ENCODE measurements at regions not wholly inside any gene's neighbourhood (a gene's known extent, or its start where the extent isn't known, plus 50 kb on each side); places are given as distances from the start of the nearest gene placed in this dataset.
"Not testable (repeated sequence)": the region's sequence is repeated elsewhere in the genome, so short reads cannot be mapped to it uniquely, and the experiment has no call there.

GRCh38 chr11:121358760-121359159 is 66.2 kb downstream of the SC5D start:
- no peaks in the 10 kb centered on the region for H3K9me3 Mint-ChIP-seq (ENCODE audit: low read depth)

GRCh38 chr11:121359591-121359990 is 67.0 kb downstream of the SC5D start:
- H3K4me1 Mint-ChIP-seq: no peaks in the 10 kb centered on the region
- H3K4me3 Mint-ChIP-seq: no peak overlapping the region
- CTCF ChIA-PET: interaction anchor here (1.6 kb wide), 1 partner anchor 14 kb away, joined by 4 read pairs; no protein-coding TSS in a partner anchor
- H3K27ac Mint-ChIP-seq: no peak overlapping the region
- peaks cover 5% of the 10 kb centered on the region for H3K27me3 Mint-ChIP-seq
- DNase-seq: no peak
- H3K9me3 Mint-ChIP-seq (ENCODE audit: low read depth): no peaks in the 10 kb centered on the region
- H3K36me3 Mint-ChIP-seq: no peaks in the 10 kb centered on the region
- no peak for ATAC-seq

More at GRCh38 chr11:121358760-121359159, 66.2 kb downstream of the SC5D start:
- no peak overlapping the region for H3K27ac Mint-ChIP-seq
- no peak overlapping the region for H3K4me3 Mint-ChIP-seq
- DNase-seq (no peak), ATAC-seq (no peak)
- CTCF ChIA-PET: interaction anchor here (1.6 kb wide), 1 partner anchor 15 kb away, joined by 4 read pairs; no protein-coding TSS in a partner anchor
- peaks cover 5% of the 10 kb centered on the region for H3K27me3 Mint-ChIP-seq
- H3K4me1 Mint-ChIP-seq: no peaks in the 10 kb centered on the region
- H3K36me3 Mint-ChIP-seq: no peaks in the 10 kb centered on the region

DNA sequence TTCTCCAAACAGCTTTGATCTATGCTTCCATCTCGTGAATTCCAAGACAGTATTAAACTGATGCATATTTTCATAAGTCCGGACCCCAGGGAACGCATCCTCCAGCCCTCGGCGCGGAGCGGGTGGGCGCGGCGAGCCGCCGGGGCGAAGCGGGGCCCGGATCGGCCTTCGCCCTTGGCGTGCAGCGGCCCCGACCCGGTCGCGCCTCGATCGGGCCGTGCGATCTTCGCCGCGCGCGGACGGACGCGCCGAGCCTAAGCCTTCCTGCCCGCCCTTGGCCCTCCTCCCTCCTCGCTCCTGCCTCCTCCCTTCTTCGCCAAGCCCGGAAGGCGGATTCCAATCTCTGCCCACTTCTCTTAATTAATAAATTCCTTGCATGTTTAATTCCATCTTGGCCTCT is 70.4 kb downstream of the SC5D start:
- H3K4me3 Mint-ChIP-seq; H3K9me3 Mint-ChIP-seq (ENCODE audit: low read depth); H3K27me3 Mint-ChIP-seq; ATAC-seq; DNase-seq; H3K27ac Mint-ChIP-seq; H3K36me3 Mint-ChIP-seq; CTCF ChIA-PET: not testable (repeated sequence)
- peaks cover 10% of the 10 kb centered on the region for H3K4me1 Mint-ChIP-seq

DNA sequence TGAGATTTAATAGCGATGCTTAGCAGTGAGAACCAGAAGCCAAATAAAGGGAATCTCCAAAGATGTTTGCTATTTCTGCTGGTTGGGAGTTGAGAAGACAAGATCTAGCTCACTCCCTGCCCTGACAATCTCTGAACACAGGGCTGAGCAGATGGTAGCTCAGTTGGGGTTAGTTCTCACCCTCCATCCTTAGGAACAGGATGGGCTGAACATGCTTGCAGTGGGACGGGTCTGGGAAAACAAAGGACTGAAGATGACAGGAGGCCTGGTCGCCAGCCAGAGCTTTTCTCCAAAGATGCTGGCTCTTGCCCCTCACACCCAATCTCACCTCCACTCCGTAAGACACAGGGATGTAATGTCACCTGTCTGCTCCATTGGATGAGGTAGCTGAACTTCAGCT is 72.7 kb downstream of the SC5D start:
- Mint-ChIP-seq H3K27ac (no peak overlapping the region), H3K27me3 (no peaks in the 10 kb centered on the region), H3K9me3 (ENCODE audit: low read depth) (no peaks in the 10 kb centered on the region), H3K36me3 (no peaks in the 10 kb centered on the region), H3K4me1 (peaks cover 17% of the 10 kb centered on the region), H3K4me3 (no peak overlapping the region)
- ATAC-seq: no peak
- no peak for DNase-seq
- CTCF ChIA-PET: no interaction called here

- Mint-ChIP-seq H3K36me3 (no peaks in the 10 kb centered on the region), H3K27me3 (no peaks in the 10 kb centered on the region), H3K4me1 (peaks cover 17% of the 10 kb centered on the region), H3K27ac (no peak overlapping the region), H3K9me3 (ENCODE audit: low read depth) (no peaks in the 10 kb centered on the region), H3K4me3 (no peak overlapping the region)
- CTCF ChIA-PET: no interaction called here
- DNase-seq (no peak), ATAC-seq (no peak)
These were observed 73.5 kb downstream of the SC5D start for GRCh38 chr11:121366038-121366437.

- Mint-ChIP-seq H3K4me1 (peaks cover 21% of the 10 kb centered on the region), H3K36me3 (no peaks in the 10 kb centered on the region), H3K4me3 (no peak overlapping the region), H3K9me3 (ENCODE audit: low read depth) (no peaks in the 10 kb centered on the region), H3K27me3 (no peaks in the 10 kb centered on the region), H3K27ac (no peak overlapping the region)
- CTCF ChIA-PET: interaction anchor here (1.3 to 2.3 kb wide), 2 partner anchors 10 to 13 kb away, joined by 3 to 7 read pairs; no protein-coding TSS in a partner anchor
- ATAC-seq (peak; percentile 66), DNase-seq (no peak)
These were observed 74.7 kb downstream of the SC5D start for GRCh38 chr11:121367001-121367843.

GRCh38 chr11:121367844-121368225 is 75.3 kb downstream of the SC5D start:
- Mint-ChIP-seq H3K36me3 (no peaks in the 10 kb centered on the region), H3K27ac (no peak overlapping the region)
- CTCF ChIA-PET: interaction anchor here (1.3 to 2.3 kb wide), 2 partner anchors 10 to 12 kb away, joined by 3 to 7 read pairs; no protein-coding TSS in a partner anchor

GRCh38 chr11:121368364-121369240 is 76.0 kb downstream of the SC5D start:
- Mint-ChIP-seq H3K4me3 (no peak overlapping the region), H3K27ac (no peak overlapping the region), H3K27me3 (no peaks in the 10 kb centered on the region), H3K4me1 (peaks cover 32% of the 10 kb centered on the region), H3K9me3 (ENCODE audit: low read depth) (no peaks in the 10 kb centered on the region), H3K36me3 (no peaks in the 10 kb centered on the region)
- ATAC-seq (no peak), DNase-seq (no peak)
- CTCF ChIA-PET: interaction anchor here (1.3 to 2.3 kb wide), 2 partner anchors 9 to 12 kb away, joined by 3 to 7 read pairs; no protein-coding TSS in a partner anchor

More at GRCh38 chr11:121367844-121368225, 75.3 kb downstream of the SC5D start:
- Mint-ChIP-seq H3K27me3 (no peaks in the 10 kb centered on the region), H3K9me3 (ENCODE audit: low read depth) (no peaks in the 10 kb centered on the region), H3K4me3 (no peak overlapping the region), H3K4me1 (peaks cover 25% of the 10 kb centered on the region)
- no peak for ATAC-seq
- no peak for DNase-seq

GRCh38 chr11:121369366-121369765 is 76.8 kb downstream of the SC5D start:
- no peaks in the 10 kb centered on the region for H3K9me3 Mint-ChIP-seq (ENCODE audit: low read depth)
- H3K4me1 Mint-ChIP-seq: peaks cover 32% of the 10 kb centered on the region
- no peak overlapping the region for H3K4me3 Mint-ChIP-seq
- no peaks in the 10 kb centered on the region for H3K36me3 Mint-ChIP-seq
- no peak for DNase-seq
- no peak overlapping the region for H3K27ac Mint-ChIP-seq
- CTCF ChIA-PET: no interaction called here
- H3K27me3 Mint-ChIP-seq: no peaks in the 10 kb centered on the region
- no peak for ATAC-seq

GRCh38 chr11:121372028-121372427 is 79.5 kb downstream of the SC5D start:
- DNase-seq: no peak
- Mint-ChIP-seq H3K36me3 (no peaks in the 10 kb centered on the region), H3K27me3 (no peaks in the 10 kb centered on the region), H3K27ac (no peak overlapping the region), H3K4me3 (no peak overlapping the region), H3K9me3 (ENCODE audit: low read depth) (no peaks in the 10 kb centered on the region), H3K4me1 (peaks cover 30% of the 10 kb centered on the region)
- CTCF ChIA-PET: no interaction called here
- no peak for ATAC-seq

GRCh38 chr11:121372671-121373429 is 79.3 kb upstream of the SORL1 start:
- CTCF ChIA-PET: interaction anchor here (1.4 to 1.5 kb wide), 2 partner anchors 14 to 21 kb away, joined by 4 to 5 read pairs; no protein-coding TSS in a partner anchor
- Mint-ChIP-seq H3K4me1 (peaks cover 27% of the 10 kb centered on the region), H3K9me3 (ENCODE audit: low read depth) (no peaks in the 10 kb centered on the region), H3K4me3 (no peak overlapping the region), H3K27me3 (no peaks in the 10 kb centered on the region), H3K36me3 (no peaks in the 10 kb centered on the region), H3K27ac (peak overlapping the region; percentile 32)
- ATAC-seq: peak; percentile 64
- no peak for DNase-seq

DNA sequence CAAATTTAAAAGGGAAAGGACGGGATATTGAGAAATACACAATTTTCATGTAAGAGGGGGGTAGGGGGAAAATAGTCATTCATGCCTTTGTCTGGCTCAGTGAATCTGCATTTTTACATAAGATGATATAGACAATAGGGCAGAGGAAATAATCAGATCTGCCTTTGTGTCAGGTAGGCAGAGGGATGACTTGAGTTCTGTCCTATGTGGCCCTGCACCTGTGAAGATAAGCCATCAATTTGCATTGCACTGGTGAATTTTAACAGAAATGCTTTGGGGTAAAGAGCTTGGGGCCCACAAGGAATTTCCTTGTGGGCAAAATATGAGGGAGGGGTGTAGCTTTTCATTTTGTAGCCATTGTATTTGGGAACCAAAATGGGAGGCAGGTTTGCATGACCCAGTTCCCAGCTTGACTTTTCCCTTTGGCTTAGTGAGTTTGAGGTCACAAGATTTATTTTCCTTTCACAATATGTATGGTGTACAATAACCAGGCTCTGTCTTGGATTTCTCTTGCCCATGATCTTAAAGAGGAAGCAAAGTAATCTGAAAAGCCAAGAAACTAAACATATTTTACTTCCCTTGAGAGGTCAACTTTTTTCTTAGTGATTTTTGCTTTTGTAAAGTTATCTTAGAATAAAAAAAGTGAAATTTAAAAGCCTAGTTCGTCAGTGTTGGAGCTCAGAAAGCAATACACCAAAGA is 77.7 kb upstream of the SORL1 start:
- H3K4me3 Mint-ChIP-seq: no peak overlapping the region
- CTCF ChIA-PET: interaction anchor here (0.8 to 1.5 kb wide), 2 partner anchors 16 to 218 kb away, joined by 3 to 4 read pairs; no protein-coding TSS in a partner anchor
- ATAC-seq: no peak
- H3K9me3 Mint-ChIP-seq (ENCODE audit: low read depth): no peaks in the 10 kb centered on the region
- H3K27ac Mint-ChIP-seq: no peak overlapping the region
- H3K4me1 Mint-ChIP-seq: peaks cover 23% of the 10 kb centered on the region
- no peak for DNase-seq
- no peaks in the 10 kb centered on the region for H3K27me3 Mint-ChIP-seq
- no peaks in the 10 kb centered on the region for H3K36me3 Mint-ChIP-seq
